ENCODE measurements at regions not wholly inside any gene's neighbourhood (a gene's known extent, or its start where the extent isn't known, plus 50 kb on each side); places are given as distances from the start of the nearest gene placed in this dataset.

DNA sequence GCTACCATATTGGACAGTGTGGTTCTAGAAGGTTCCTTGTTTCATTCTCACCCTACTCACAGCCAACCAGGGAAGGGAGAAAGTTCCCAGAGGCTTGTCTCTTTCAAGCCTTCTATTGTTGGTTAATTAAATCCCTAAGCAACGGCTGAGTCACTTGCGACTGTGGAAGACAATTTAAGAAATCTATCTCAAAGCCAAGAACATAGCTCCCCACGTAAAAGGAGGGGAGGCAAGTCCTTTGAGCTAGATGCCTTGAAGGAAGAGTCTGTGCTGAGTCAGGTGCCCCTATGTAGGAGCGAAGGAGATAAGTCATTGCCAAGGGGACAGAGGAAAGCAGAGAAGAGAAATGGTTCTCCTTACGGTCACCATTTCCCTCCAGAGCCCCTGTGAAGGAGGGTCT, 79.4 kb upstream of the PPP2R5A start:
- TF ChIP-seq CTCF (conservative IDR thresholded peaks at IDR 0.05; ENCODE audit: low read depth, low read length): no peak
- H3K4me3 ChIP-seq (ENCODE audit: low read length): no peak overlapping the region
- no peak for DNase-seq (ENCODE audit: low read depth)

DNA sequence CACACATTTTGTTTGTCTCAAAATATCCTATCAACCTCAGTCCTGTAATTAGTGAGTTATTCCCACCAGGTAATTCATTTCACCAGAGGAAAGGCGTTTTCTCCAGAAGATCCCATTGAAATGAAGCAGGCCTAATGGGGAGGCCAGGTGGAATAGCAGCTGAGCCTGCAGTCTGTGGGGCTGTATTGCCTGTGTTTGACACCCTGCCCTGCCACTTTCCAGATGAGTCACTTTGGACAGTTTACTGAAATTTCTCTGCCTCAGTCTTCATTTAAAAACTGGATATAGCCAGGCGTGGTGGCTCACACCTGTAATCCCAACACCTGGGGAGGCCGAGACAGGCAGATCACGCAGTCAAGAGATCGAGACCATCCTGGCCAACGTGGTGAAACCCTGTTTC, 78.1 kb upstream of the PPP2R5A start:
- H3K4me3 ChIP-seq (ENCODE audit: low read length): no peak overlapping the region
- DNase-seq (ENCODE audit: low read depth): no peak
- TF ChIP-seq CTCF (conservative IDR thresholded peaks at IDR 0.05; ENCODE audit: low read depth, low read length): no peak

GRCh38 chr1:212207822-212208520, 77.2 kb upstream of the PPP2R5A start:
- no peak for DNase-seq (ENCODE audit: low read depth)
- TF ChIP-seq CTCF (conservative IDR thresholded peaks at IDR 0.05; ENCODE audit: low read depth, low read length): no peak
- no peak overlapping the region for H3K4me3 ChIP-seq (ENCODE audit: low read length)

DNA sequence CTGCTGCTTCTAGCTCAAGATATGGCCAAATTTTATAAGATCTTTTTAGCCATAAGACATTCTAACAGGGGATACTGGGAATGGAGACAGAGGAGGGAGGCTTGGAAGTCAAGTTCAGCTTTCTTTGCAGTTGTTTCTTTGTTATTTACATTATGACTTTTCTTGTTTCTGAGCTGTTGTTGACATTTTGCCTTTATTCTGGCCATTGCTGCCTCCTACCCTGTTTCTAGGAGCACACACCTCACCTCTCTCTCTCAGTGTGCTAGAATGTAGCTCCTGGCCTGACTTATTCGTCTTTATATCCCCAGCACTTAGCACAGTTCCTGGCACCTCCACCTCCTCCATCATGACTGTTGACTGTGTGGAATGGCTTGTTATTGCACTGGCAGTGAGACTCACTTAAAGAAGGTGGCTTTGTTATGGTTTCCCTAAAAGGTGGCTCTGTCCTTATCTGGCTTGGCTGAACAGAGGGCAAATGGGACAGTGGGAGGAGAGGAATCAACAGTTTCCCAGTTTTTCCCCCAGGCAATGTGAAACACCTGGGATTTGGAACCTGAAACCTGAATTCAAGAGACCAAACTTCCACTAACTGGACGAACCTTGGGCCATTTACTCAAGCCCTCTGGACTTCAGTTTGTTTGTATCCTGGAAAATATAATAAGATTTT, 76.1 kb upstream of the PPP2R5A start:
- no peak for DNase-seq (ENCODE audit: low read depth)
- no peak overlapping the region for H3K4me3 ChIP-seq (ENCODE audit: low read length)
- TF ChIP-seq CTCF (conservative IDR thresholded peaks at IDR 0.05; ENCODE audit: low read depth, low read length): no peak

DNA sequence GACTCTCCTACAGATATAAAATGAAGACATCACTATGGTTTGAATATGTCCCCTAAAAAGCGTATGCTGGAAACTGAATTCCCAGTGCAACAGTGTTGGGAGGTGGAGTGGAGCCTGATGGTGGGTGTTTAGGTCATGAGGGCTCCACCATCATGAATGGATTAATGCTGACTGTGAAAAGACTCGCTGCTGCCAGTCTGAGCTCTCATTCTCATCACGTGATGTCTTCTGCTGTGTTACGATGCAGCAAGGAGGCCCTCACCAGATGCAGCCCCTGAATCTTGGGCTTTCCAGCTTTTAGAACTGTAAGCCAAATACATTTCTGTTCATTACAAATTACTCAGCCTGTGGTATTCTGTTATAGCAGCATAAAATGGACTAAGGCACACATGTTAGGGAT, 73.8 kb upstream of the PPP2R5A start:
- no peak for TF ChIP-seq CTCF (conservative IDR thresholded peaks at IDR 0.05; ENCODE audit: low read depth, low read length)
- no peak for DNase-seq (ENCODE audit: low read depth)
- H3K4me3 ChIP-seq (ENCODE audit: low read length): no peak overlapping the region

DNA sequence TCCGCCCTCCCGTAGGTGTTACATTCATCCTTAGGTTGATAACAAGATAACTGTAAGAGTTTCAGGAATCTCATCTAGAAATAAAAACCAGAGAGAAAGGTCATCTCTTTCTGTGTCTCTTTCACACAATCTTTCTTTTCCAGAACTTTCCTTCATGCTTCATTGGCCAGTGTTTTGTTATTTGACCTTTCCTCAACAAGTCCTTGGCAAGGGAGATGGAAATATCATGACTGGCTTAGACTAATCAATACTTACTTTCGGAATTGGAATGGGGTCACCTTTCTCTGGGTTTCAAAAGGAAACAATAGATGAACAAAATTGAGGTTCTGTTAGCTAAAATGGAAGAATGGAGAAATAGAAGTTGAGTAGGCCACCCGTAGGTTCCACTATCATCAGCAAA, 72.9 kb upstream of the PPP2R5A start:
- DNase-seq (ENCODE audit: low read depth): no peak
- no peak overlapping the region for H3K4me3 ChIP-seq (ENCODE audit: low read length)
- no peak for TF ChIP-seq CTCF (conservative IDR thresholded peaks at IDR 0.05; ENCODE audit: low read depth, low read length)

GRCh38 chr1:212212906-212213305, 72.3 kb upstream of the PPP2R5A start:
- TF ChIP-seq CTCF (conservative IDR thresholded peaks at IDR 0.05; ENCODE audit: low read depth, low read length): no peak
- DNase-seq (ENCODE audit: low read depth): no peak

More at GRCh38 chr1:212212906-212213305, 72.3 kb upstream of the PPP2R5A start:
- no peak overlapping the region for H3K4me3 ChIP-seq (ENCODE audit: low read length)
